ENCODE measurements at regions not wholly inside any gene's neighbourhood (a gene's known extent, or its start where the extent isn't known, plus 50 kb on each side); places are given as distances from the start of the nearest gene placed in this dataset.
"Not testable (repeated sequence)": the region's sequence is repeated elsewhere in the genome, so short reads cannot be mapped to it uniquely, and the experiment has no call there.

DNA sequence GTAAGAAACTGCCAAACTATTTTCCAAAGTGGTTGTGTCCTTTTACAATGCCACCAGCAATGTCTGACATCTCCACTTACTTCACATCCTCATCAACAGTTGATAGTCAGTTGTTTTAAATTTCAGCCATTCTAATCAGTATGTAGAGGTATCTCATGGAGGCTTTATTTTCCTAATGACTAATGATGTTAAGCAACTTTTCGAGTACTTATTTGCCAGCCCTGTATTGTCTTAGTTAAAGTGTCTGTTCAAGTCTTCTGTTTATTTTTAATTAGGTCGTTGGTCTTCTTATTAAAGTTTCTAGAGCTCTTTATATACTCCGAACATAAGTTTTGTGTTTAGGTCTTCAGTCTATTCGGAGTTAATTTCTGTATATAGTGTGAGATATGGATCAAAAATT, 54.9 kb upstream of the NBPF12 start:
- DNase-seq; H3K27ac Mint-ChIP-seq (ENCODE audit: unreplicated experiment); H3K4me1 Mint-ChIP-seq (ENCODE audit: low read depth, unreplicated experiment); BruUV-seq (replicated peaks); H3K9me3 Mint-ChIP-seq (ENCODE audit: low read depth, unreplicated experiment); H3K27me3 Mint-ChIP-seq (ENCODE audit: unreplicated experiment); intact Hi-C loops (cut with micrococcal nuclease; ENCODE audit: unreplicated experiment); H3K36me3 Mint-ChIP-seq (ENCODE audit: insufficient read depth, unreplicated experiment); H3K4me3 Mint-ChIP-seq (ENCODE audit: low read depth, unreplicated experiment); CTCF ChIA-PET: not testable (repeated sequence)

DNA sequence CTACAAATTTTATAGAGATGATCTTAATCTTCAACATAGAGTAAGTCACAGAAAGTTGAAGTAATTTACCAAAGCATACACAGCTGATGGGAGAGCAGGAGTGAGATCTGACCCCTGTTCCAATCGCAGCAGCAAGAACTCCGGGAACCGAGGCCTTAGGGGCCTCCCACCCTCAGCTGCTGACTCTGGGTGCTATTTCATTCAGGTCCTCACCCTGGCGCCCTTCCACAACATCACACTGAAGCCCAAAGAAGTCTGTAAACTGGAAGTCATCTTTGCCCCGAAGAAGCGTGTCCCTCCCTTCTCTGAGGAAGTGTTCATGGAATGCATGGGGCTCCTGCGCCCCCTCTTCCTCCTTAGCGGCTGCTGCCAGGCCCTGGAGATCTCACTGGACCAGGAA, 57.0 kb upstream of the NBPF12 start:
- not testable (repeated sequence) for BruUV-seq (replicated peaks); DNase-seq

DNA sequence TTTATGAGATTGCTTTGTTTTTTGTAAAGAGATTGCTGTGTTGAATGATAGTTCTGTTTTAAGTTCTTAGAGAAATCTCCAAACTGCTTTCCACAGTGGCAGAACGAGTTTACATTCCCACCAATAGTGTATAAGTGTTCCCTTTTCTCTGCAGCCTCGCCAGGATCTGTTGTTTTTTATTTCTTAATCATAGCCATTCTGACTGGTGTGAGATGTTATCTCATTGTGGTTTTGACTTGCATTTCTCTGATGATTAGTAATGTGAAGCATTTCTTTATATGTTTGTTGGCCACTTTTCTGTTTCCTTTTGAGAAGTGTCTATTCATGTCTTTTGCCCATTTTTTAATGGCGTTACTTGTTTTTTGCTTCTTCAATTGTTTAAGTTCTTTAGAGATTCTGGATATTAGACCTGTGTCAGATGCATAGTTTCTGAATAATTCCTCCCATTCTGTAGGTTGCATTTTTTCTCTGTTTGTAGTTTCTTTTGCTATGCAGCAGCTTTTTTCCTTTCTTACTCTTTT, 74.3 kb upstream of the NBPF12 start:
- CTCF ChIA-PET; H3K4me1 Mint-ChIP-seq (ENCODE audit: low read depth, unreplicated experiment); BruUV-seq (replicated peaks); H3K36me3 Mint-ChIP-seq (ENCODE audit: insufficient read depth, unreplicated experiment); H3K27me3 Mint-ChIP-seq (ENCODE audit: unreplicated experiment); H3K9me3 Mint-ChIP-seq (ENCODE audit: low read depth, unreplicated experiment); intact Hi-C loops (cut with micrococcal nuclease; ENCODE audit: unreplicated experiment); DNase-seq; H3K27ac Mint-ChIP-seq (ENCODE audit: unreplicated experiment); H3K4me3 Mint-ChIP-seq (ENCODE audit: low read depth, unreplicated experiment): not testable (repeated sequence)

More for the DNA sequence above, 57.0 kb upstream of the NBPF12 start:
- H3K4me3 Mint-ChIP-seq (ENCODE audit: low read depth, unreplicated experiment); H3K36me3 Mint-ChIP-seq (ENCODE audit: insufficient read depth, unreplicated experiment); H3K4me1 Mint-ChIP-seq (ENCODE audit: low read depth, unreplicated experiment); intact Hi-C loops (cut with micrococcal nuclease; ENCODE audit: unreplicated experiment); H3K9me3 Mint-ChIP-seq (ENCODE audit: low read depth, unreplicated experiment); H3K27ac Mint-ChIP-seq (ENCODE audit: unreplicated experiment); H3K27me3 Mint-ChIP-seq (ENCODE audit: unreplicated experiment); CTCF ChIA-PET: not testable (repeated sequence)

DNA sequence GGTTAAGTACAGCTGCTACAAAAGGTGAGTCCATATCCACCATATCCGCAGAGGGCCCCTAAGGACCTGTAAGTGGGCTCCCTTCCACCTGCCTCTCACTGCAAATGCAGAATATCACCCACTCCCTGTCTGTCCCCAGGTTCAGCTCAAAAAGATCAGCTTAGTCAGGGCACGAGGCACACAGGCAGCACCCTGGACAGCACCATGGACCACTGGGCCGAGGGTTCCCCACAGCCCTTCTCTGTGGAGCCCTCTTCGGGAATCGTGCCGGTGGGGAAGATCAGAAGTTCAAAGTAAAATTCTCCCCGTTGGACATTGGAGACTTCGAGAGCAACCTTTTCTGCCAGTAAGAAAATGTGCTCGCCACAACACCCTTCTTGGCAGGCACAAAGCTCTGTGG, 85.0 kb upstream of the NBPF12 start:
- H3K27me3 Mint-ChIP-seq (ENCODE audit: unreplicated experiment); H3K9me3 Mint-ChIP-seq (ENCODE audit: low read depth, unreplicated experiment); CTCF ChIA-PET; H3K4me3 Mint-ChIP-seq (ENCODE audit: low read depth, unreplicated experiment); H3K4me1 Mint-ChIP-seq (ENCODE audit: low read depth, unreplicated experiment); DNase-seq; H3K36me3 Mint-ChIP-seq (ENCODE audit: insufficient read depth, unreplicated experiment); H3K27ac Mint-ChIP-seq (ENCODE audit: unreplicated experiment); BruUV-seq (replicated peaks); intact Hi-C loops (cut with micrococcal nuclease; ENCODE audit: unreplicated experiment): not testable (repeated sequence)

DNA sequence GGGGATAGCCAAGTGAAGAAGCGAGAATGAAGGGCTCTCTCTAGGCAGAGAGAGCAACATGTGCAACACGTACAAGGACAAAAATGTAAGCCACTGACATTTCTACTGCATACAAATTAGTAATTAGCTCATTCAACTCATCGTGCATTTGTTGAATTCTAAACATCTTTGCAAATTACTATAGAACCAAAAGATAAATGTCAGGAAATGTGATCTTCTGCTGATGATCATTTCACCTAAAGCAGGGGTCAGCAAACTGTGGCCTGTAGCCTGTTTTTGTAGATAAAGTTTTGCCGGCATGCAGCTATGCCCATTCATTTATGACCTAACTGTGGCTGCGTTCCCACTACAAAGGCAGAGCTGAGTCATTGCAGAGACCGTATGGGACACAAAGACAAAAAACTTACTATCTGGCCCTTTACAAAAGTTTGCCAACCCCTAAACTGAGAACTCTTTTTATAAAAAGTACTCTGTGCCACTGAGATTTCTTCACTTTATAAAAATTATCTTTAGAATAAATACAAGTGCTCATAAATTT, 87.7 kb upstream of the NBPF12 start:
- CTCF ChIA-PET; H3K27ac Mint-ChIP-seq (ENCODE audit: unreplicated experiment); H3K27me3 Mint-ChIP-seq (ENCODE audit: unreplicated experiment); H3K4me1 Mint-ChIP-seq (ENCODE audit: low read depth, unreplicated experiment); H3K4me3 Mint-ChIP-seq (ENCODE audit: low read depth, unreplicated experiment); H3K9me3 Mint-ChIP-seq (ENCODE audit: low read depth, unreplicated experiment); BruUV-seq (replicated peaks); H3K36me3 Mint-ChIP-seq (ENCODE audit: insufficient read depth, unreplicated experiment); intact Hi-C loops (cut with micrococcal nuclease; ENCODE audit: unreplicated experiment); DNase-seq: not testable (repeated sequence)

DNA sequence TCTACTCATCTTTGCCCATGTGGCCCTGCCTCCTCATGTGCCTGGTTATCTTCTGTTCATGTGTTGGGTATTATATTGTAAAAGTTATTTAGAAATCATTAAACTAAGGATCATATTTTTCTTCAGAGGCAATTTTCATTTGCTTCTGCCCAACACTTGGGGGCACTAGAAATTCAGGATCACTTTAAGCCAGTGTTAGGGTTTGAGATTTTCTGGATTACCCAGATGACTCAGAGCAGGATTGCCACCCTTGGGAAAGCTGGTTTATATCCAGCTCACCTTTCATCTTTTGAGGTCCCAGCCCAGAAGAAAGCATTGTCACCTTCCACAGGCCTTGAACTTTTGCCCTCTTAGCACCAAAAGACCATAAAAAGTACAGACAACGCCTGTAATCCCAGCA, 99.4 kb upstream of the NBPF12 start:
- DNase-seq; H3K36me3 Mint-ChIP-seq (ENCODE audit: insufficient read depth, unreplicated experiment); H3K27ac Mint-ChIP-seq (ENCODE audit: unreplicated experiment); H3K4me3 Mint-ChIP-seq (ENCODE audit: low read depth, unreplicated experiment); H3K4me1 Mint-ChIP-seq (ENCODE audit: low read depth, unreplicated experiment); H3K9me3 Mint-ChIP-seq (ENCODE audit: low read depth, unreplicated experiment); CTCF ChIA-PET; H3K27me3 Mint-ChIP-seq (ENCODE audit: unreplicated experiment); intact Hi-C loops (cut with micrococcal nuclease; ENCODE audit: unreplicated experiment); BruUV-seq (replicated peaks): not testable (repeated sequence)

DNA sequence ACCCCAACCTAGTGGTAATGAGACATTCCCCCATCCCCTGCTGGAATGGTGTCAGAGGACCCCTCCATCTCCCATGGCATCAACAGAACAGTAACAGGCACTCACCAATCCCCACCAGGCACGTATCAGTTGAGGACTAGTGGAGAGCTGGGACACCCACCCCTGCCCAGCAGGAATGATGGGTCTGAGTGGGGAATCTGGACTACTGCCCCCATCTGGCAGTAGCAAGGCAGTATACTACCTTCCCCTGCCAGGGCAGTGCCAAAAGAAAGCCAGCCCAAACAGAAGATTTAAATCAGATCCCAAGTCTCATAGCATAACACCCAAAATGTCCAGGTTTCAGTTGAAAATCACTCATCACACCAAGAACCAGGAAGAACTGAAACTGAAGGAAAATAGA, 111.2 kb upstream of the NBPF12 start:
- intact Hi-C loops (cut with micrococcal nuclease; ENCODE audit: unreplicated experiment); CTCF ChIA-PET; DNase-seq; BruUV-seq (replicated peaks); H3K4me1 Mint-ChIP-seq (ENCODE audit: low read depth, unreplicated experiment); H3K36me3 Mint-ChIP-seq (ENCODE audit: insufficient read depth, unreplicated experiment); H3K9me3 Mint-ChIP-seq (ENCODE audit: low read depth, unreplicated experiment); H3K27me3 Mint-ChIP-seq (ENCODE audit: unreplicated experiment); H3K4me3 Mint-ChIP-seq (ENCODE audit: low read depth, unreplicated experiment); H3K27ac Mint-ChIP-seq (ENCODE audit: unreplicated experiment): not testable (repeated sequence)

DNA sequence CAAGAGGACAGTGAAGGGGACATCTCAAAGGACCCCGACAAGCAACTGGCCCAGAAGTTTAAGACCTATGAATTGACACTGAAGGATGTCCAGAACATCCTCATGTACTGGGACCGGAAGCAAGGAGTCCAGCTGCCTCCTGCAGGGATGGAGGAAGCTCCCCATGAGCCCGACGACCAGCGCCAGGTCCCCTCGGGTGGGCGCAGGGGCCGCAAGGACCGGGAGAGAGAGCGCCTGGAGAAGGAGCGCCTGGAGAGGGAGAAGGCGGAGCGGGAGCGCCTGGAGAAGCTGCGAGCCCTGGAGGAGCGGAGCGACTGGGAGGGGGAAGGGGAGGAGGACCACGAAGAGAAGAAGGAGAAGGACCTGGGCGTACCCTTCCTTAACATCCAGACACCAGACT, 143.9 kb upstream of the NBPF12 start:
- DNase-seq; H3K4me1 Mint-ChIP-seq (ENCODE audit: low read depth, unreplicated experiment); H3K27ac Mint-ChIP-seq (ENCODE audit: unreplicated experiment); intact Hi-C loops (cut with micrococcal nuclease; ENCODE audit: unreplicated experiment); H3K36me3 Mint-ChIP-seq (ENCODE audit: insufficient read depth, unreplicated experiment); H3K9me3 Mint-ChIP-seq (ENCODE audit: low read depth, unreplicated experiment); H3K4me3 Mint-ChIP-seq (ENCODE audit: low read depth, unreplicated experiment); CTCF ChIA-PET; BruUV-seq (replicated peaks): not testable (repeated sequence)
- peaks cover 11% of the 10 kb centered on the region for H3K27me3 Mint-ChIP-seq (ENCODE audit: unreplicated experiment)

DNA sequence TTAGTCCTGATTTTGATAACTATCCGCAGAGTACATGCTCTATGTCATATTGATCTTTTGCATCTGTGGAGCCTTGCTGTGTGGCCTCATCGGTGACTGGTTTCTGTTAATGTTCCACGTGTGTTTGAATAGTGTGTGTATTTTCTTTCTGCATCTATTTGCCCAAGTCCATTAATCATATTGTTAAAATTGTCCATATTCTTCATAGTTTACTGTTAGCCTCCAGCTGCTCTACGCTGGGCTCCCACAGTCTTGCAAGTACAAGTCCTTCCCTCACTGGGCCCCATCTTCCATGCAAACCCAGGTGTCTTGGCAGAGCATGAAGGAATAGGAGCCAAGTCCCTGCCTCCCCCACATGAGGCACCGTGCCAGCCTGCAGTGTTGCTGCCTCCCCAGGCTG, 145.4 kb upstream of the NBPF12 start:
- H3K27me3 Mint-ChIP-seq (ENCODE audit: unreplicated experiment) = peaks cover 11% of the 10 kb centered on the region
- CTCF ChIA-PET; H3K4me3 Mint-ChIP-seq (ENCODE audit: low read depth, unreplicated experiment); H3K4me1 Mint-ChIP-seq (ENCODE audit: low read depth, unreplicated experiment); H3K36me3 Mint-ChIP-seq (ENCODE audit: insufficient read depth, unreplicated experiment); BruUV-seq (replicated peaks); H3K9me3 Mint-ChIP-seq (ENCODE audit: low read depth, unreplicated experiment); H3K27ac Mint-ChIP-seq (ENCODE audit: unreplicated experiment); DNase-seq; intact Hi-C loops (cut with micrococcal nuclease; ENCODE audit: unreplicated experiment): not testable (repeated sequence)

DNA sequence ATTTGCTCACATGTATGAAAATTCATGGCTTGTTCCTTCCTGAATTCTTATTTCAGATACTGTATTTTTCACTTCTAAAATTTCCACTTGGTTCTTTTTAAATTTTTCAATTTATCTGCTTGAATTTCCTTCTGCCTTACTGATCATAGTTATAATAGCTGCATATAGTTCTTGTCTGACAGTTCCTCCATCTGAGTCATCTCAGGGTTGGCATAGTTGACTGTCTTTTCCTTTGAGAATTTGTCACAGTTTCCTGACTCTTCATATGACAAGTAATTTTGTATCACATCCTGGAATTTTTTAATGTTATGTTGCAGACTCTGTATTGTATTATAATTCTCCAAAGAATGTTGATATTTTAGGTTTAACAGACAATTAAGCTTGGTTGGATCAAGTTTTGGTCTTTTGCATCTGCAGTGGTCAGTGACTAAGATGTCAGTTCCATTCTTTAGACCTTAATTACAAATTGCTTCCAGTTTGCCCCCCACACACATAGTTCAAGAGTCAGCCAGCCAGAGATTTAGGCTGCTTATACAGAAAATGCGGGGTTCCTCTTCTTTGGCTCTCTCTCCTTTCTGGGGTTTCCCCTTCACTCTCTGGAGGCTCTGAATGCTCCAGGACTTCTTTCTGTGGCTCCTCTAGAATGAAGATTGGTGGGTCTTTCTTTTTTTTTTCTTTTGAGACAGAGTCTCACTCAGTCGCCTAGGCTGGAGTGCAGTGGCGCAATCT, 153.7 kb upstream of the NBPF12 start:
- H3K9me3 Mint-ChIP-seq (ENCODE audit: low read depth, unreplicated experiment); intact Hi-C loops (cut with micrococcal nuclease; ENCODE audit: unreplicated experiment); H3K4me1 Mint-ChIP-seq (ENCODE audit: low read depth, unreplicated experiment); H3K27ac Mint-ChIP-seq (ENCODE audit: unreplicated experiment); BruUV-seq (replicated peaks); DNase-seq; H3K36me3 Mint-ChIP-seq (ENCODE audit: insufficient read depth, unreplicated experiment); CTCF ChIA-PET; H3K4me3 Mint-ChIP-seq (ENCODE audit: low read depth, unreplicated experiment): not testable (repeated sequence)
- peaks cover 18% of the 10 kb centered on the region for H3K27me3 Mint-ChIP-seq (ENCODE audit: unreplicated experiment)

Data from Calu3 (cell line).